K562 (cell line): ENCODE measurements at regions not wholly inside any gene's neighbourhood (a gene's known extent, or its start where the extent isn't known, plus 50 kb on each side); places are given as distances from the start of the nearest gene placed in this dataset.

ENCODE experiments used
- ATAC-seq: fragments of 200-7000 bp; cut with Tn5 transposase; 3 replicates; pipeline ENCODE4 v1.9.1; 2020; ENCODE audit warnings: moderate library complexity
- BruUV-seq: library from RNA; stranded (reverse); fragments of 400-500 nt; replicated peaks from 2 replicates; lab custom pipeline; 2021; lab: Mats Ljungman, UMichigan
- CTCF ChIA-PET: fragments of 300-600 bp; formaldehyde crosslinking; extraction: SDS; loops from one replicate; lab custom pipeline; 2021; ENCODE audit warnings: low intra/inter-chr PET ratio; lab: Yijun Ruan, JAX
- POLR2A ChIA-PET: fragments of 300-600, 350-650 bp; sonication (Branson Sonifier 250); formaldehyde crosslinking; extraction: SDS; loops from one replicate; lab custom pipeline; 2021; ENCODE audit warnings: antibody characterized with exemption, inconsistent platforms; lab: Yijun Ruan, JAX
- DNase-seq, 4 experiments: peaks; one replicate each; pipeline versions ENCODE4 v3.0.0 to v3.0.0-alpha.2; 2011 to 2018; ENCODE audit warnings: low spot score in 3 of 4, mixed read lengths in 3 of 4; ENCODE audit errors: extremely low read depth in 1 of 4
- FAIRE-seq: peaks from 2 replicates; lab custom pipeline; 2011; peaks lifted over from hg19 to GRCh38; lab: Jason Lieb, UNC
- H2AFZ ChIP-seq: 2 replicates; pipeline ENCODE4 v1.6.0; 2011; ENCODE audit warnings: low read depth, low read length, control low read depth, inconsistent platforms
- H3K27ac ChIP-seq: fragments of 200-600 bp; 3 replicates; pipeline ENCODE4 v1.8.0; 2011; ENCODE audit warnings: low read depth, mild to moderate bottlenecking, control low read depth, inconsistent platforms, low read length, moderate library complexity, mixed read lengths; ENCODE audit errors: extremely low read depth
- H3K27me3 ChIP-seq, 2 experiments: fragments of 300-600 bp in 1 of 2; 2 replicates in 1 of 2; 3 replicates in 1 of 2; pipeline versions ENCODE4 v1.6.0 to v1.8.0; 2011; ENCODE audit warnings: inconsistent platforms in 2 of 2, low read length in 2 of 2, mild to moderate bottlenecking in 1 of 2, mixed read lengths in 1 of 2, moderate library complexity in 1 of 2; ENCODE audit not compliant: control insufficient read depth in 2 of 2, insufficient read depth in 2 of 2
- H3K36me3 ChIP-seq: fragments of 300-600 bp; 3 replicates; pipeline ENCODE4 v1.8.0; 2011; ENCODE audit warnings: mild to moderate bottlenecking, low read length, inconsistent platforms; ENCODE audit not compliant: control insufficient read depth, insufficient read depth
- H3K4me1 ChIP-seq, 2 experiments: fragments of 200-600 bp in 1 of 2; replicated peaks in 1 of 2; 2 replicates in 1 of 2; 3 replicates in 1 of 2; pipeline versions ENCODE4 v1.5.1 to v1.8.0; 2011; ENCODE audit warnings: inconsistent platforms in 2 of 2, low read length in 2 of 2, mild to moderate bottlenecking in 1 of 2, mixed read lengths in 1 of 2, moderate library complexity in 1 of 2; ENCODE audit not compliant: control insufficient read depth in 2 of 2, insufficient read depth in 2 of 2
- H3K4me2 ChIP-seq: 2 replicates; pipeline ENCODE4 v1.6.1; 2011; ENCODE audit warnings: low read length, control low read depth, inconsistent platforms, mixed read lengths; ENCODE audit not compliant: insufficient read depth
- H3K4me3 ChIP-seq: fragments of 200-600 bp; sonication (generic), shearing (Covaris generic); 2 replicates; pipeline ENCODE4 v1.5.1; 2016; ENCODE audit warnings: control low read depth, inconsistent platforms
- H3K79me2 ChIP-seq: fragments of 200-600 bp; 3 replicates; pipeline ENCODE4 v1.8.0; 2011; ENCODE audit warnings: low read length, inconsistent platforms; ENCODE audit not compliant: control insufficient read depth, insufficient read depth
- H3K9ac ChIP-seq, 2 experiments: 2 replicates each; pipeline versions ENCODE4 v1.6.0 to v1.6.1; 2011; ENCODE audit warnings: low read depth in 2 of 2, low read length in 2 of 2, control low read depth in 1 of 2, inconsistent platforms in 1 of 2, mild to moderate bottlenecking in 1 of 2, mixed read lengths in 1 of 2; ENCODE audit not compliant: insufficient read depth in 1 of 2
- H3K9me1 ChIP-seq: one replicate; pipeline ENCODE4 v1.6.0; 2011; ENCODE audit warnings: inconsistent platforms, mild to moderate bottlenecking, low read length, moderate library complexity; ENCODE audit not compliant: control insufficient read depth, insufficient read depth
- H3K9me3 ChIP-seq: replicated peaks from 2 replicates; pipeline ENCODE4 v1.5.1; 2011; ENCODE audit warnings: low read depth, low read length, inconsistent platforms; ENCODE audit not compliant: control insufficient read depth, insufficient read depth
- H4K20me1 ChIP-seq: replicated peaks from 2 replicates; pipeline ENCODE4 v1.6.1; 2011; ENCODE audit warnings: low read length, inconsistent platforms, mixed read lengths; ENCODE audit not compliant: control insufficient read depth, insufficient read depth
- CBFA2T2 ChIP-seq: fragments of 450-650 bp; conservative IDR thresholded peaks from 2 replicates; pipeline ENCODE4 v1.6.1; 2017; ENCODE audit warnings: mild to moderate bottlenecking
- CHD1 ChIP-seq: fragments of 200-600 bp; sonication (generic); IDR thresholded peaks from one replicate; pipeline ENCODE4 v1.6.1; 2012; ENCODE audit warnings: mild to moderate bottlenecking, moderate library complexity, low read length, inconsistent platforms
- CHD2 ChIP-seq: IDR thresholded peaks from 2 replicates; pipeline ENCODE4 v1.6.1; 2011; ENCODE audit warnings: low read depth, low read length
- CXXC5 ChIP-seq: fragments of 250-450 bp; sonication (Bioruptor Pico); IDR thresholded peaks from 2 replicates; pipeline ENCODE4 v1.8.0; 2022; ENCODE audit warnings: inconsistent platforms, mild to moderate bottlenecking, moderate library complexity
- E2F8 ChIP-seq: fragments of 450-650 bp; IDR thresholded peaks from 2 replicates; pipeline ENCODE4 v1.7.1; 2018; ENCODE audit warnings: mild to moderate bottlenecking, low read depth; ENCODE audit not compliant: partially characterized antibody
- FIP1L1 ChIP-seq: fragments of 200-400 bp; formaldehyde crosslinking; IDR thresholded peaks from 2 replicates; pipeline ENCODE4 v1.6.1; 2018; ENCODE audit warnings: mild to moderate bottlenecking, low read depth, low read length; ENCODE audit not compliant: poor library complexity, severe bottlenecking
- FOXK2 ChIP-seq, 2 experiments: fragments of 450-650 bp; IDR thresholded peaks in 1 of 2; conservative IDR thresholded peaks in 1 of 2; 2 replicates each; pipeline ENCODE4 v1.6.1; 2016; ENCODE audit warnings: low read depth in 2 of 2, mild to moderate bottlenecking in 1 of 2
- HMG20B ChIP-seq: fragments of 250-450 bp; sonication (Bioruptor Pico); IDR thresholded peaks from 2 replicates; pipeline ENCODE4 v1.5.0; 2021; ENCODE audit warnings: mild to moderate bottlenecking
- HNRNPH1 ChIP-seq: fragments of 200-400 bp; formaldehyde crosslinking; optimal IDR thresholded peaks from 2 replicates; pipeline ENCODE3; 2017; ENCODE audit warnings: low read depth, mild to moderate bottlenecking, low read length, moderate library complexity
- KAT8 ChIP-seq: fragments of 450-650 bp; IDR thresholded peaks from 2 replicates; pipeline ENCODE4 v1.6.1; 2016; ENCODE audit warnings: low read depth, mild to moderate bottlenecking
- TAF7 ChIP-seq: fragments of 450-650 bp; IDR thresholded peaks from 2 replicates; pipeline ENCODE4 v1.6.1; 2016; ENCODE audit warnings: missing genetic modification characterization, missing compliant biosample characterization
- ZFPM2 ChIP-seq: fragments of 250-450 bp; sonication (Bioruptor Pico); IDR thresholded peaks from 2 replicates; pipeline ENCODE4 v1.5.1; 2022; ENCODE audit warnings: mild to moderate bottlenecking
- ZFX ChIP-seq: sonication (generic); formaldehyde crosslinking; IDR thresholded peaks from 2 replicates; pipeline ENCODE4 v1.8.0; 2022; ENCODE audit warnings: mild to moderate bottlenecking, missing genetic modification reagents, moderate library complexity
- WGBS: fragments of 100-300 bp; shearing (Covaris generic); methylation state at CpG from one replicate; pipeline ENCODE4 v1.1.6; 2016; ENCODE audit warnings: low coverage, mixed read lengths; ENCODE audit not compliant: insufficient coverage; ENCODE audit errors: missing lambda C conversion rate; 5-methylcytosine and 5-hydroxymethylcytosine counted together
- in situ Hi-C: fragments of 300-500 bp; cut with MboI; formaldehyde crosslinking; loops from 4 replicates; pipeline ENCODE4 v1.15.0; 2018; ENCODE audit warnings: inconsistent platforms, mixed read lengths
- intact Hi-C: fragments of 100-400 bp; cut with micrococcal nuclease; formaldehyde crosslinking; loops from 2 replicates; pipeline ENCODE4 v1.14.2; 2022
- TF ChIP-seq, protein P1 (sequence below), 3 experiments: fragments of 200-800 bp in 1 of 3; sonication (Bioruptor generic) in 1 of 3; sonication (generic) in 1 of 3; formaldehyde crosslinking in 1 of 3; IDR thresholded peaks; 2 replicates each; pipeline versions ENCODE4 v1.6.1 to v1.8.0; 2016 to 2022; ENCODE audit warnings: mild to moderate bottlenecking in 2 of 3, missing compliant biosample characterization in 2 of 3, missing genetic modification characterization in 2 of 3, missing genetic modification reagents in 1 of 3
- TF ChIP-seq, protein P2 (sequence below), 2 experiments: fragments of 450-650 bp in 1 of 2; sonication (generic) in 1 of 2; formaldehyde crosslinking in 1 of 2; IDR thresholded peaks in 1 of 2; conservative IDR thresholded peaks in 1 of 2; 2 replicates each; pipeline versions ENCODE4 v1.6.1 to v1.8.1; 2016 to 2023; ENCODE audit warnings: mild to moderate bottlenecking in 2 of 2, moderate library complexity in 2 of 2, inconsistent platforms in 1 of 2, missing genetic modification reagents in 1 of 2

DNA sequence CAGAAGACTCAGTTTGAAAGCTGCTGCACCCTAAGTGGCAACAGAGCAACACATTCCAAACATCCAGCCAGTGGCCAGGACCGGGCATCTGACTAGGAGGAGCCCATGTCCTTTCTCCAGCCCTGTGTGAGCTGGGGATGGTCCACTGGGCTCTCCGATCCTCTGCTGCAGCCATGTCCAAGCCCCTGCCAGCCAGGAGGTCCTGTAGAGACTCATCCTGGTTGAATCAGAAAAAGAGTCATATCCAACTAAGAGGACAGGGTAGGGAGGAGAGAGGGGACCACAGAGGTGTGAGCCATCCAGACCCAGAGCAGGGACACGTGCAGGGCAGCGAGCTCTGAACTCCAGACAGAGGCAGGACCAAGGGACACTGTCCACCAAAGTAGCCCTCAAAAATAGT, 163.0 kb upstream of the CDH5 start:
- H3K9me3 ChIP-seq, result no peaks in the 10 kb centered on the region
- no peaks in the 10 kb centered on the region for H4K20me1 ChIP-seq
- no peak overlapping the region for H3K9ac ChIP-seq
- FAIRE-seq (no peak), ATAC-seq (no peak), DNase-seq (no peak)
- TF ChIP-seq, protein P1, sequence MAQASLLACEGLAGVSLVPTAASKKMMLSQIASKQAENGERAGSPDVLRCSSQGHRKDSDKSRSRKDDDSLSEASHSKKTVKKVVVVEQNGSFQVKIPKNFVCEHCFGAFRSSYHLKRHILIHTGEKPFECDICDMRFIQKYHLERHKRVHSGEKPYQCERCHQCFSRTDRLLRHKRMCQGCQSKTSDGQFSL (CRISPR knock-in tag; IDR thresholded peaks at IDR 0.05), result no peak
- TF ChIP-seq, protein P1 (tag; IDR thresholded peaks at IDR 0.05), result no peak
- TF ChIP-seq TAF7 (tag), result no peak
- TF ChIP-seq KAT8, result no peak
- TF ChIP-seq, protein P2, sequence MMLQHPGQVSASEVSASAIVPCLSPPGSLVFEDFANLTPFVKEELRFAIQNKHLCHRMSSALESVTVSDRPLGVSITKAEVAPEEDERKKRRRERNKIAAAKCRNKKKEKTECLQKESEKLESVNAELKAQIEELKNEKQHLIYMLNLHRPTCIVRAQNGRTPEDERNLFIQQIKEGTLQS (IDR thresholded peaks at IDR 0.05), result no peak
- TF ChIP-seq, protein P2 (CRISPR knock-in tag; conservative IDR thresholded peaks at IDR 0.05), result no peak
- TF ChIP-seq E2F8, result no peak
- no peak for TF ChIP-seq CBFA2T2
- TF ChIP-seq CHD1, result no peak
- no peak for TF ChIP-seq FOXK2 (conservative IDR thresholded peaks at IDR 0.05 in 1 of 2, IDR thresholded peaks at IDR 0.05 in 1 of 2; ENCODE audit: low read depth in 2 of 2)
- TF ChIP-seq CHD2, result no peak
- TF ChIP-seq ZFPM2 (CRISPR knock-in tag), result no peak
- no peak for TF ChIP-seq FIP1L1
- TF ChIP-seq HMG20B, result no peak
- no peak for TF ChIP-seq CXXC5 (CRISPR knock-in tag)
- TF ChIP-seq ZFX (CRISPR knock-in tag), result no peak
- no peak for TF ChIP-seq HNRNPH1
- ChIA-PET POLR2A (no interaction called here), CTCF (no interaction called here)
- no peaks in the 10 kb centered on the region for H3K4me1 ChIP-seq
- H3K79me2 ChIP-seq, result no peaks in the 10 kb centered on the region
- intact Hi-C loops (no loop called here), in situ Hi-C loops (no loop called here)
- H3K4me2 ChIP-seq, result no peak overlapping the region
- H3K4me3 ChIP-seq, result no peak overlapping the region
- no TSS peak for BruUV-seq
- no peak overlapping the region for H2AFZ ChIP-seq
- H3K27ac ChIP-seq, result no peak overlapping the region
- 0% methylated on average over 4 of the region's 4 CpGs for WGBS
- no peaks in the 10 kb centered on the region for H3K27me3 ChIP-seq
- no peaks in the 10 kb centered on the region for H3K36me3 ChIP-seq
- no peaks in the 10 kb centered on the region for H3K9me1 ChIP-seq
